Activated CD8-positive, alpha-beta T cell treated with anti-CD3 and anti-CD28 coated beads for 36 hours (primary cell): ENCODE measurements at regions not wholly inside any gene's neighbourhood (a gene's known extent, or its start where the extent isn't known, plus 50 kb on each side); places are given as distances from the start of the nearest gene placed in this dataset.
"Not testable (repeated sequence)": the region's sequence is repeated elsewhere in the genome, so short reads cannot be mapped to it uniquely, and the experiment has no call there.

ENCODE experiments used
- ATAC-seq: fragments of 200-7000 bp; cut with Tn5 transposase; one replicate; pipeline ENCODE4 v1.10.0; 2021; ENCODE audit warnings: mild to moderate bottlenecking, moderate library complexity
- CTCF ChIA-PET: fragments of 350-600 bp; sonication (Branson Sonifier 250); formaldehyde crosslinking; loops from one replicate; lab custom pipeline; 2021; ENCODE audit warnings: antibody characterized with exemption; lab: Charles Lee
- POLR2A ChIA-PET: fragments of 350-600 bp; sonication (Branson Sonifier 250); formaldehyde crosslinking; loops from one replicate; lab custom pipeline; 2021; ENCODE audit warnings: antibody characterized with exemption; lab: Charles Lee
- DNase-seq: peaks from one replicate; pipeline ENCODE4 v3.0.0-alpha.2; 2020
- H3K27ac Mint-ChIP-seq: one replicate; pipeline ENCODE4 v1.8.0; 2021; ENCODE audit warnings: mild to moderate bottlenecking, mixed read lengths
- H3K27me3 Mint-ChIP-seq: one replicate; pipeline ENCODE4 v1.8.0; 2021; ENCODE audit warnings: mixed read lengths
- H3K36me3 Mint-ChIP-seq: one replicate; pipeline ENCODE4 v1.8.0; 2021; ENCODE audit warnings: low read depth, mixed read lengths
- H3K4me1 Mint-ChIP-seq: one replicate; pipeline ENCODE4 v1.8.0; 2021; ENCODE audit warnings: low read depth, mixed read lengths
- H3K4me3 Mint-ChIP-seq: one replicate; pipeline ENCODE4 v1.8.0; 2021; ENCODE audit warnings: mild to moderate bottlenecking, moderate library complexity, mixed read lengths
- H3K9me3 Mint-ChIP-seq: one replicate; pipeline ENCODE4 v1.8.0; 2021; ENCODE audit warnings: mixed read lengths
- intact Hi-C: fragments of 100-400 bp; cut with micrococcal nuclease; formaldehyde crosslinking; loops from one replicate; pipeline ENCODE4 v1.10.0; 2022
- TF ChIP-seq, protein P1 (sequence below): fragments of 200-600 bp; IDR thresholded peaks from one replicate; pipeline ENCODE4 v1.8.0; 2022; ENCODE audit warnings: antibody characterized with exemption, mild to moderate bottlenecking

DNA sequence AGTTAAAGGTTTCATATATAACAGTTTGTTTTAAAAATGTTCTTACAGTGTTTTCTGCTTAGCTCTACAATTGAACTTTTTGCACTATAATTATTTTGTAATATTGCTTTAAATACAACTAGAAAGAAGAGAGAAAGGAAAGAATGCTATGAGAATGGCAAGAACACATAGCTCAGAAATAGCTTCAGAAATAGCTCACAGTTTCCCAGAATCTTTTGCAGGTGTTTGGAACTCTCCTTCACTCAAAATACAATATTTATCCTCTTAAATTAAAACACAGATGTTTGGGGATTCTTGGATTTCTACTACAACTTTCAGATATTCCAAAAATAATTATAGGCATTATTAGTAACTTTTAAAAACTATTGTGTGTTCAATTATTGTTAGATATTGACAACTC is 658.0 kb upstream of the DPPA4 start:
- no peak for ATAC-seq
- TF ChIP-seq, protein P1, sequence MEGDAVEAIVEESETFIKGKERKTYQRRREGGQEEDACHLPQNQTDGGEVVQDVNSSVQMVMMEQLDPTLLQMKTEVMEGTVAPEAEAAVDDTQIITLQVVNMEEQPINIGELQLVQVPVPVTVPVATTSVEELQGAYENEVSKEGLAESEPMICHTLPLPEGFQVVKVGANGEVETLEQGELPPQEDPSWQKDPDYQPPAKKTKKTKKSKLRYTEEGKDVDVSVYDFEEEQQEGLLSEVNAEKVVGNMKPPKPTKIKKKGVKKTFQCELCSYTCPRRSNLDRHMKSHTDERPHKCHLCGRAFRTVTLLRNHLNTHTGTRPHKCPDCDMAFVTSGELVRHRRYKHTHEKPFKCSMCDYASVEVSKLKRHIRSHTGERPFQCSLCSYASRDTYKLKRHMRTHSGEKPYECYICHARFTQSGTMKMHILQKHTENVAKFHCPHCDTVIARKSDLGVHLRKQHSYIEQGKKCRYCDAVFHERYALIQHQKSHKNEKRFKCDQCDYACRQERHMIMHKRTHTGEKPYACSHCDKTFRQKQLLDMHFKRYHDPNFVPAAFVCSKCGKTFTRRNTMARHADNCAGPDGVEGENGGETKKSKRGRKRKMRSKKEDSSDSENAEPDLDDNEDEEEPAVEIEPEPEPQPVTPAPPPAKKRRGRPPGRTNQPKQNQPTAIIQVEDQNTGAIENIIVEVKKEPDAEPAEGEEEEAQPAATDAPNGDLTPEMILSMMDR, result no peak
- ChIA-PET POLR2A (no interaction called here), CTCF (no interaction called here)
- intact Hi-C loops, result no loop called here
- Mint-ChIP-seq H3K36me3 (no peaks in the 10 kb centered on the region), H3K9me3 (peaks cover 2% of the 10 kb centered on the region), H3K4me3 (no peak overlapping the region), H3K27ac (no peak overlapping the region), H3K4me1 (no peaks in the 10 kb centered on the region), H3K27me3 (no peaks in the 10 kb centered on the region)
- no peak for DNase-seq

DNA sequence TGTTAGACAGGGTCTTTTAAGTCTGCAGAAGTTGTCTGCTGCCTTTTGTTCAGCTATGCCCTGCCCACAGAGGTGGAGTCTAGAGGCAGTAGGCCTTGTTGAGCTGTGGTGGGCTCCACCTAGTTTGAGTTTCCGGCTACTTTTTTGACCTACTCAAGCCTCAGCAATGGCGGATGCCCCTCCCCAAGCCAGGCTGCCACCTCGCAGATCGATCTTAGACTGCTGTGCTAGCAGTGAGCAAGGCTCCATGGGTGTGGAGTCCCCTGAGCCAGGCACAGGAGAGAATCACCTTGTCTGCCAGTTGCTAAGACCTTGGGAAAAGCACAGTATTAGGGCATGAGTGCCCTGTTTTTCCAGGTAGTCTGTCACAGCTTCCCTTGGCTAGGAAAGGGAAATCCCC is 664.6 kb upstream of the DPPA4 start:
- H3K4me1 Mint-ChIP-seq, result not testable (repeated sequence)

DNA sequence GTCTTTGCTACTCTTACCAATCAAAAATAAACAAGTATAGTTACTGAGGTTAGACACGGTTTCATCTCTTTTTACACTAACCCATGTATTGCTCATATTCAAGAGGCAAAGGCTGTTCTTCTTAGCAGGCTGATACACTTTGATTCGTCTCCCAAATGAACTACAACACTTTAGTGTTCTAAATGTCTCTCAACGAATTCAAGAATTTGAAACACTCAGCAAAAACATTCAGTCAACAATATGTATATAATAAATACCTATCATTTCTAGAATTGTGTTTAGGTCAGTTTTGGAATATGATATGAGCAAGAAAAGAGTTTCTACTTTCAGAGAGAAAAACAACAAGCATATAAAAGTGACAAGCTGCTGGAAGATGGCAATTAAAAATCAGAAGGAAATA is 669.6 kb upstream of the DPPA4 start:
- H3K36me3 Mint-ChIP-seq, result no peaks in the 10 kb centered on the region
- H3K4me1 Mint-ChIP-seq, result no peaks in the 10 kb centered on the region
- no peak for DNase-seq
- TF ChIP-seq, protein P1, result no peak
- H3K9me3 Mint-ChIP-seq, result no peaks in the 10 kb centered on the region
- no peaks in the 10 kb centered on the region for H3K27me3 Mint-ChIP-seq
- ChIA-PET POLR2A (no interaction called here), CTCF (no interaction called here)
- intact Hi-C loops, result no loop called here
- ATAC-seq, result no peak
- no peak overlapping the region for H3K27ac Mint-ChIP-seq
- H3K4me3 Mint-ChIP-seq, result no peak overlapping the region

More for the DNA sequence above, 664.6 kb upstream of the DPPA4 start:
- H3K27me3 Mint-ChIP-seq, CTCF ChIA-PET, POLR2A ChIA-PET, H3K36me3 Mint-ChIP-seq, H3K27ac Mint-ChIP-seq, intact Hi-C loops, ATAC-seq, H3K4me3 Mint-ChIP-seq, DNase-seq, H3K9me3 Mint-ChIP-seq: not testable (repeated sequence)

DNA sequence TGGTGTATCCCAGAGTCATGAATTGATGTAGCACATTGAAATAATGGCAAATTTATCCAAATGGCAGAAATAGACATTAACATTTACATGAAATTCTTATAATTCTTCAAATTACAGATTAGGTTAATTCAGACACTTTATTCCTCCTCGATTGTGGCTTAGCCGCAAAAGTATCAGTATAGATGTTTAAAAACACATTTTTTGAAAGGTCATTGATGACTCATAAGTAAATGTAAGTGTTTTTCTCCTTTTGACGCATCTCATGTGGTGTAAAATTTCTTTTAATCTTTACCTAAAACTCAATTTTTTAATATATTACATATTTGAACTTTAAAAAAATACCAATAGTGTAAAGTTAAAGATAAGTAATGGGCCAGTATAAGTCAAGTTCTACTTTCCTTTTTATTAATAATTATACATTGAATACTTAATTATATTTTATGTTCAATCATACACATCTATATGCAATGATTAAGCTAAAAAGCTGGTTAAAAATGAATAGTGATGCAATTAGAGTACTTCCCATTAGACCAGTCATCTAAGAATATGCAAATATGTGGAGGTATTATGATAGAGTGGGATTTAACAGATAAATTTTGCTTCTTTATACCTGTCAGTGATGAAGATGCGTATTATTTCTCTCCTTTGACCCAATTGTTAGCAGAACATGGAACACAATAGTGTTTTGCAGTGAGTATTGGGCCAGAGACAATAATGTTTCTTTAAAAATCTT is 678.1 kb upstream of the DPPA4 start:
- H3K9me3 Mint-ChIP-seq, result peaks cover 2% of the 10 kb centered on the region
- ChIA-PET POLR2A (no interaction called here), CTCF (no interaction called here)
- H3K36me3 Mint-ChIP-seq, result no peaks in the 10 kb centered on the region
- no peak overlapping the region for H3K27ac Mint-ChIP-seq
- ATAC-seq (no peak), DNase-seq (peak; percentile 3)
- intact Hi-C loops, result no loop called here
- peaks cover 15% of the 10 kb centered on the region for H3K4me1 Mint-ChIP-seq
- TF ChIP-seq, protein P1, result no peak
- no peak overlapping the region for H3K4me3 Mint-ChIP-seq
- peaks cover 1% of the 10 kb centered on the region for H3K27me3 Mint-ChIP-seq

DNA sequence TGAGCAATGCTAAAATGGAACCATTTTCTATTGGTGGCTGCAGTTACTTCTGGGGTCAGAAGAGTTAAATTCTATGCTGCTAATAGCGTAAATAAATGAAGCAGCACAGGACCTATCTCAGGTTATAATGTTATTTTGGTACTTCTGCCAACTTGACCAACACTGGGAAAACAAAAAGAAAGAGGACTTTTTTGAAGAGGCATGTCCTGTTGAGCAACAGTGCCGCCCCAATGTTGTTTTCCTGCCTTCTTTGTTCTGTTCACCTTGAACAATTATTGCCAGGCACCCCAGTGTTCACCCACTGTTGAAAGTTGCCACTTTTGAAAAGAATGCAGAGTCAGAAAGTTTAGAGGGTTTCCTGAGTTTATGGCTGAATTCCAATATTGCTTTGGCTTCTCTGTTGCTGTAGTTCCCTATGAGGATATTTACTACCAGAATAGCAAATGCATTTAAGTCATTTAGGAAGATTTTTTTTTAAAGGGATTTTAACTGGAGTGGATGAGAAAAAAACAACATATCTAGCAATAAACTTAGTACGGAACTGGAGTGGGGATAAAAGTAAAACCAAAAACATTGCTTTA is 679.0 kb upstream of the DPPA4 start:
- peaks cover 1% of the 10 kb centered on the region for H3K27me3 Mint-ChIP-seq
- POLR2A ChIA-PET, result no interaction called here
- peaks cover 15% of the 10 kb centered on the region for H3K4me1 Mint-ChIP-seq
- TF ChIP-seq, protein P1, result no peak
- H3K27ac Mint-ChIP-seq, result no peak overlapping the region
- H3K36me3 Mint-ChIP-seq, result no peaks in the 10 kb centered on the region
- no peak overlapping the region for H3K4me3 Mint-ChIP-seq
- H3K9me3 Mint-ChIP-seq, result peaks cover 2% of the 10 kb centered on the region
- DNase-seq, result no peak
- intact Hi-C loops, result no loop called here
- CTCF ChIA-PET, result interaction anchor here (1.5 kb wide), 1 partner anchor 284 kb away, joined by 3 read pairs; no protein-coding TSS in a partner anchor
- ATAC-seq, result no peak
